H1 (cell line): ENCODE measurements at regions not wholly inside any gene's neighbourhood (a gene's known extent, or its start where the extent isn't known, plus 50 kb on each side); places are given as distances from the start of the nearest gene placed in this dataset.

ENCODE experiments used
- CTCF ChIA-PET: fragments of 300-600 bp; sonication (Branson Sonifier 250); formaldehyde crosslinking; loops from one replicate; lab custom pipeline; 2021; ENCODE audit not compliant: partially characterized antibody; lab: Charles Lee
- POLR2A ChIA-PET: fragments of 300-600 bp; sonication (Branson Sonifier 250); formaldehyde crosslinking; loops from one replicate; lab custom pipeline; 2021; ENCODE audit warnings: inconsistent platforms; ENCODE audit not compliant: partially characterized antibody; lab: Charles Lee
- DNase-seq, 2 experiments: peaks; one replicate each; pipeline versions ENCODE4 v3.0.0 to v3.0.0-alpha.2; 2010 to 2022; ENCODE audit warnings: low spot score in 2 of 2, low read depth in 1 of 2, mixed read lengths in 1 of 2
- FAIRE-seq: peaks from 2 replicates; lab custom pipeline; 2011; peaks lifted over from hg19 to GRCh38; lab: Jason Lieb, UNC
- H2AFZ ChIP-seq: 2 replicates; pipeline ENCODE4 v1.8.1; 2012; ENCODE audit warnings: low read length, inconsistent platforms
- H2AK5ac ChIP-seq: 2 replicates; pipeline ENCODE4 v1.6.1; 2013; ENCODE audit warnings: low read depth, low read length
- H2BK120ac ChIP-seq: replicated peaks from 2 replicates; pipeline ENCODE3; 2013; ENCODE audit warnings: low read depth, low read length, inconsistent platforms
- H2BK12ac ChIP-seq: 2 replicates; pipeline ENCODE4 v1.6.1; 2013; ENCODE audit warnings: low read depth, low read length
- H2BK15ac ChIP-seq: 2 replicates; pipeline ENCODE4 v1.6.1; 2013; ENCODE audit warnings: low read length
- H2BK20ac ChIP-seq: 2 replicates; pipeline ENCODE4 v1.6.1; 2013; ENCODE audit warnings: low read length
- H2BK5ac ChIP-seq: 2 replicates; pipeline ENCODE4 v1.6.1; 2013; ENCODE audit warnings: low read depth, low read length
- H3K14ac ChIP-seq: 2 replicates; pipeline ENCODE4 v1.6.1; 2013; ENCODE audit warnings: inconsistent platforms; ENCODE audit not compliant: insufficient read length
- H3K18ac ChIP-seq: 2 replicates; pipeline ENCODE4 v1.6.1; 2013; ENCODE audit warnings: low read length; ENCODE audit errors: extremely low read depth
- H3K23ac ChIP-seq: 2 replicates; pipeline ENCODE4 v1.6.1; 2013; ENCODE audit warnings: inconsistent platforms; ENCODE audit not compliant: insufficient read length
- H3K23me2 ChIP-seq: 2 replicates; pipeline ENCODE4 v1.6.1; 2013; ENCODE audit warnings: low read depth, low read length
- H3K27ac ChIP-seq: 2 replicates; pipeline ENCODE4 v1.6.1; 2011; ENCODE audit warnings: low read depth, low read length, inconsistent platforms
- H3K27me3 ChIP-seq, 4 experiments: replicated peaks in 1 of 4; 1 replicate in 1 of 4; 2 replicates in 3 of 4; pipeline versions ENCODE4 v1.6.1 to v1.8.1; 2011 to 2013; ENCODE audit warnings: low read length in 3 of 4, mild to moderate bottlenecking in 3 of 4, inconsistent platforms in 2 of 4, mixed read lengths in 2 of 4, moderate library complexity in 1 of 4; ENCODE audit not compliant: control insufficient read depth in 3 of 4, insufficient read depth in 3 of 4; ENCODE audit errors: extremely low read depth in 1 of 4
- H3K36me3 ChIP-seq, 4 experiments: 2 replicates each; pipeline versions ENCODE4 v1.6.1 to v1.8.1; 2011 to 2013; ENCODE audit warnings: mild to moderate bottlenecking in 4 of 4, low read length in 3 of 4, moderate library complexity in 2 of 4, control low read depth in 1 of 4, inconsistent platforms in 1 of 4; ENCODE audit not compliant: insufficient read depth in 4 of 4, control insufficient read depth in 2 of 4
- H3K4ac ChIP-seq: replicated peaks from 2 replicates; pipeline ENCODE3; 2013; ENCODE audit warnings: low read length, low read depth, mixed read lengths, inconsistent platforms; ENCODE audit not compliant: insufficient read length
- H3K4me1 ChIP-seq, 4 experiments: replicated peaks in 1 of 4; 1 replicate in 1 of 4; 2 replicates in 3 of 4; pipeline versions ENCODE4 v1.6.1 to v1.8.1; 2011 to 2013; ENCODE audit warnings: low read length in 3 of 4, inconsistent platforms in 2 of 4, mixed read lengths in 1 of 4; ENCODE audit not compliant: insufficient read depth in 4 of 4, control insufficient read depth in 3 of 4
- H3K4me2 ChIP-seq, 2 experiments: 2 replicates each; pipeline versions ENCODE4 v1.6.1 to v1.8.1; 2011 to 2013; ENCODE audit warnings: low read depth in 2 of 2, low read length in 2 of 2, control low read depth in 1 of 2, inconsistent platforms in 1 of 2, mild to moderate bottlenecking in 1 of 2; ENCODE audit not compliant: insufficient read depth in 1 of 2
- H3K4me3 ChIP-seq, 4 experiments: fragments of 200-600, 300-600 bp in 1 of 4; sonication (generic), shearing (Covaris generic), sonication (Bioruptor Twin) in 1 of 4; 2 replicates each; pipeline versions ENCODE4 v1.5.1 to v1.8.1; 2011 to 2016; ENCODE audit warnings: low read length in 4 of 4, low read depth in 3 of 4, control low read depth in 2 of 4, inconsistent platforms in 2 of 4, mild to moderate bottlenecking in 2 of 4, mixed read lengths in 1 of 4, moderate library complexity in 1 of 4; ENCODE audit not compliant: insufficient read depth in 2 of 4; ENCODE audit errors: extremely low read depth in 1 of 4
- H3K56ac ChIP-seq: replicated peaks from 2 replicates; pipeline ENCODE3; 2013; ENCODE audit warnings: low read depth, mild to moderate bottlenecking, mixed read lengths, low read length, inconsistent platforms; ENCODE audit not compliant: insufficient read length
- H3K79me1 ChIP-seq: 2 replicates; pipeline ENCODE4 v1.6.1; 2013; ENCODE audit warnings: low read depth, low read length, control low read depth
- H3K79me2 ChIP-seq, 2 experiments: 2 replicates each; pipeline versions ENCODE4 v1.6.1 to v1.8.1; 2012 to 2013; ENCODE audit warnings: low read length in 2 of 2, mild to moderate bottlenecking in 2 of 2, inconsistent platforms in 1 of 2; ENCODE audit not compliant: insufficient read depth in 2 of 2, control insufficient read depth in 1 of 2
- H3K9ac ChIP-seq, 4 experiments: replicated peaks in 1 of 4; 1 replicate in 1 of 4; 2 replicates in 3 of 4; pipeline versions ENCODE4 v1.6.1 to v1.8.1; 2011 to 2013; ENCODE audit warnings: low read depth in 3 of 4, low read length in 3 of 4, control low read depth in 2 of 4, mild to moderate bottlenecking in 2 of 4, moderate library complexity in 2 of 4, inconsistent platforms in 1 of 4; ENCODE audit errors: extremely low read depth in 1 of 4
- H3K9me3 ChIP-seq, 2 experiments: 2 replicates each; pipeline versions ENCODE4 v1.6.1 to v1.8.1; 2012 to 2013; ENCODE audit warnings: mild to moderate bottlenecking in 2 of 2, moderate library complexity in 2 of 2, control low read depth in 1 of 2, inconsistent platforms in 1 of 2, low read depth in 1 of 2, low read length in 1 of 2, mixed read lengths in 1 of 2; ENCODE audit not compliant: insufficient read depth in 2 of 2
- H4K20me1 ChIP-seq, 2 experiments: replicated peaks in 1 of 2; 2 replicates each; pipeline versions ENCODE3 to v1.8.1; 2011 to 2013; ENCODE audit warnings: inconsistent platforms in 2 of 2, low read length in 2 of 2, mild to moderate bottlenecking in 1 of 2; ENCODE audit not compliant: insufficient read depth in 2 of 2, control insufficient read depth in 1 of 2
- H4K5ac ChIP-seq: 2 replicates; pipeline ENCODE4 v1.6.1; 2013; ENCODE audit warnings: low read length, low read depth, mixed read lengths, inconsistent platforms; ENCODE audit not compliant: insufficient read length
- H4K8ac ChIP-seq: 2 replicates; pipeline ENCODE4 v1.8.0; 2013; ENCODE audit warnings: mild to moderate bottlenecking, moderate library complexity, low read length, inconsistent platforms; ENCODE audit not compliant: insufficient read depth; ENCODE audit errors: extremely low read depth
- H4K91ac ChIP-seq: replicated peaks from 2 replicates; pipeline ENCODE3; 2013; ENCODE audit warnings: low read length, mixed read lengths, inconsistent platforms; ENCODE audit not compliant: insufficient read length
- CTCF ChIP-seq, 3 experiments: IDR thresholded peaks; 1 replicate in 2 of 3; 2 replicates in 1 of 3; pipeline versions ENCODE4 v1.5.1 to v1.6.1; 2011; ENCODE audit warnings: low read length in 3 of 3, mild to moderate bottlenecking in 3 of 3, inconsistent platforms in 2 of 3, low read depth in 1 of 3, moderate library complexity in 1 of 3; ENCODE audit not compliant: insufficient read depth in 1 of 3; ENCODE audit errors: control extremely low read depth in 1 of 3
- JUN ChIP-seq: IDR thresholded peaks from 2 replicates; pipeline ENCODE4 v1.6.1; 2011; ENCODE audit warnings: low read depth, mild to moderate bottlenecking, improper control_type of control experiment, low read length
- MAFK ChIP-seq: IDR thresholded peaks from 2 replicates; pipeline ENCODE4 v1.6.1; 2012; ENCODE audit warnings: low read depth, mild to moderate bottlenecking, improper control_type of control experiment, low read length
- WGBS, 2 experiments: shearing (Covaris generic) in 1 of 2; methylation state at CpG; one replicate each; pipeline versions ENCODE4 v1.1.6 to v1.1.7; 2013 to 2015; ENCODE audit warnings: low lambda C conversion rate in 2 of 2, mixed read lengths in 2 of 2, inconsistent platforms in 1 of 2, low coverage in 1 of 2, missing lambda C conversion rate in 1 of 2; ENCODE audit not compliant: insufficient replicate concordance in 2 of 2, insufficient coverage in 1 of 2, insufficient read length in 1 of 2; ENCODE audit errors: extremely low coverage in 1 of 2, missing lambda C conversion rate in 1 of 2; 5-methylcytosine and 5-hydroxymethylcytosine counted together
- TF ChIP-seq, protein P1 (sequence below): IDR thresholded peaks from 2 replicates; pipeline ENCODE4 v1.6.1; 2011; ENCODE audit warnings: low read depth, mild to moderate bottlenecking, low read length; ENCODE audit not compliant: insufficient read depth

DNA sequence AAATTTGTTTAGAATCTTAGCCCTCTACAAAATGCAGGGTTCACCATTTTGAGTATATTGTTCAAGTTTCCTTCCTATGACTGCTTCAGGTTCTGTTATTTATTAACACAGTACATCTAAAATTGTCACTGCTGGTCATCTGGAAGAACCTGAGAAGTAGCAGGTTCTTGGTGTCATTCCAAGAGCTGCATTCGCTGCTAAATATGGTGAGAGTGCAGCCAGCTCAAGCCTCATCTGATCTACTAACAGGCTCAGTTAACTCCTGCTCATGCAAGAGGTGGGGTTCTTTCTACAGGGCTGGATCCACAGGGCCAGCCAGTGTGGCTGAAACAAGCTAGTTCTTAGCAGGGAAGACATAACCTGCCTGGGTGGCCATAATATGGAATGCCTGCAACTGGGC, 1946.1 kb downstream of the TP53TG3F start:
- no peak for TF ChIP-seq MAFK
- TF ChIP-seq, protein P1, sequence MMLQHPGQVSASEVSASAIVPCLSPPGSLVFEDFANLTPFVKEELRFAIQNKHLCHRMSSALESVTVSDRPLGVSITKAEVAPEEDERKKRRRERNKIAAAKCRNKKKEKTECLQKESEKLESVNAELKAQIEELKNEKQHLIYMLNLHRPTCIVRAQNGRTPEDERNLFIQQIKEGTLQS, result no peak
- TF ChIP-seq CTCF (IDR thresholded peaks at IDR 0.05; ENCODE audit: control extremely low read depth in 1 of 3, insufficient read depth in 1 of 3, low read depth in 1 of 3, low read length in 3 of 3), result no peak
- TF ChIP-seq JUN, result no peak
- TF ChIP-seq, all 59 proteins: peak for 0
- Histone ChIP-seq H2BK15ac (no peak overlapping the region), H3K23ac (no peak overlapping the region), H3K4me3 (no peak overlapping the region), H3K18ac (no peak overlapping the region), H3K14ac (no peak overlapping the region), H2AK5ac (no peak overlapping the region), H3K36me3 (no peaks in the 10 kb centered on the region), H4K8ac (no peak overlapping the region), H3K4me2 (no peak overlapping the region), H2BK20ac (no peak overlapping the region), H3K79me2 (no peaks in the 10 kb centered on the region), H3K79me1 (no peaks in the 10 kb centered on the region), H3K4me1 (no peaks in the 10 kb centered on the region), H4K5ac (no peak overlapping the region), H4K20me1 (no peaks in the 10 kb centered on the region), H2AFZ (no peak overlapping the region), H3K27me3 (no peaks in the 10 kb centered on the region), H3K9ac (no peak overlapping the region), H2BK120ac (no peak overlapping the region), H3K4ac (no peak overlapping the region), H2BK12ac (no peak overlapping the region), H4K91ac (no peak overlapping the region), H3K9me3 (peaks cover 65 to 77% of the 10 kb centered on the region in 2 experiments), H3K56ac (no peak overlapping the region), H3K23me2 (0 out of 2 replicates have a peak, but pooled peaks cover under 1% of the 10 kb centered on the region), H3K27ac (no peak overlapping the region), H2BK5ac (no peak overlapping the region)
- CTCF ChIA-PET, result no interaction called here
- POLR2A ChIA-PET, result no interaction called here
- DNase-seq (no peak), FAIRE-seq (no peak)
- WGBS, 2 experiments, result 38% methylated on average over 1 of the region's 1 CpG; no CpG with 5 or more reads in 1 of the 2 experiments
